GM12891 (cell line): ENCODE measurements at regions not wholly inside any gene's neighbourhood (a gene's known extent, or its start where the extent isn't known, plus 50 kb on each side); places are given as distances from the start of the nearest gene placed in this dataset.
"Not testable (repeated sequence)": the region's sequence is repeated elsewhere in the genome, so short reads cannot be mapped to it uniquely, and the experiment has no call there.

Experiments
- PAX5 ChIP-seq: IDR thresholded peaks from 2 replicates; pipeline ENCODE4 v1.6.1; 2011; ENCODE audit warnings: low read length, moderate library complexity, mild to moderate bottlenecking; ENCODE audit not compliant: insufficient read depth, severe bottlenecking
- POLR2A ChIP-seq: IDR thresholded peaks from 2 replicates; pipeline ENCODE4 v1.6.1; 2011; ENCODE audit warnings: low read depth, low read length, control low read depth
- POLR2AphosphoS5 ChIP-seq: IDR thresholded peaks from 2 replicates; pipeline ENCODE4 v1.6.1; 2011; ENCODE audit warnings: low read depth, low read length, control low read depth
- TAF1 ChIP-seq: IDR thresholded peaks from 2 replicates; pipeline ENCODE4 v1.6.1; 2011; ENCODE audit warnings: low read depth, low read length, control low read depth

DNA sequence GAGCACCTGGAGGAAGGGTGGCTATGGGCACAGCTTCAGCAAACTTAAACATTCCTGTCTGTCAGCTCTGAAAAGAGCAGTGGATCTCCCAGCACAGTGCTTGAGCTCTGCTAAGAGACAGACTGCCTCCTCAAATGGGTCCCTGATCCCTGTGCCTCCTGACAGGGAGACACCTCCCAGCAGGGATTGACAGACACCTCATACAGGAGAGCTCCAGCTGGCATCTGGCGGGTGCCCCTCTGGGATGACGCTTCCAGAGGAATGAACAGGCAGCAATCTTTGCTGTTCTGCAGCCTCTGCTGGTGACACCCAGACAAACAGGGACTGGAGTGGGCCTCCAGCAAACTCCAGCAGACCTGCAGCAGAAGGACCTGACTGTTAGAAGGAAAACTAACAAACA, 307.8 kb downstream of the AGTPBP1 start:
- TF ChIP-seq TAF1, POLR2A, POLR2AphosphoS5, PAX5: not testable (repeated sequence)
